ENCODE measurements at regions not wholly inside any gene's neighbourhood (a gene's known extent, or its start where the extent isn't known, plus 50 kb on each side); places are given as distances from the start of the nearest gene placed in this dataset.

- ChIA-PET CTCF (no interaction called here), POLR2A (no interaction called here)
- in situ Hi-C loops (cut with HindIII; ENCODE audit: low pct_unique_long_range_greater_than_20kb, low sequenced_read_pairs), result no loop called here
These were observed 518.4 kb downstream of the SOX6 start for GRCh38 chr11:15837901-15838489.

GRCh38 chr11:15839061-15839460, 517.3 kb downstream of the SOX6 start:
- CTCF ChIA-PET, result no interaction called here

More at GRCh38 chr11:15837901-15838489, 518.4 kb downstream of the SOX6 start:
- no TSS peak for BruUV-seq (replicated peaks)
- intact Hi-C loops (cut with micrococcal nuclease; ENCODE audit: unreplicated experiment), result no loop called here
- no peaks in the 10 kb centered on the region for H3K27me3 ChIP-seq (ENCODE audit: control insufficient read depth, insufficient read depth, low read length)
- no peak for ATAC-seq
- H3K4me3 ChIP-seq (ENCODE audit: low read depth in 2 of 2, low read length in 2 of 2), result no peak overlapping the region
- H3K4me1 ChIP-seq (ENCODE audit: control insufficient read depth, insufficient read depth, low read length), result no peaks in the 10 kb centered on the region
- no peak overlapping the region for H3K27ac ChIP-seq (ENCODE audit: low read length)
- H3K36me3 ChIP-seq (ENCODE audit: control insufficient read depth, insufficient read depth, low read length), result no peaks in the 10 kb centered on the region
- TF ChIP-seq REST (IDR thresholded peaks at IDR 0.05; ENCODE audit: insufficient read depth in 1 of 2, low read depth in 2 of 2, low read length in 1 of 2) (no peak), SIN3A (IDR thresholded peaks at IDR 0.05; ENCODE audit: borderline replicate concordance, insufficient read depth, low read depth, low read length) (no peak), POLR2AphosphoS5 (IDR thresholded peaks at IDR 0.05; ENCODE audit: low read depth, low read length) (no peak), TCF7L2 (IDR thresholded peaks at IDR 0.05; ENCODE audit: low read depth, low read length) (no peak), CTCF (IDR thresholded peaks at IDR 0.05) (no peak)
- no peak for DNase-seq (ENCODE audit: low read depth, low spot score)
- H3K9me3 ChIP-seq (ENCODE audit: control insufficient read depth, insufficient read depth, low read depth, low read length), result no peaks in the 10 kb centered on the region

More at GRCh38 chr11:15839061-15839460, 517.3 kb downstream of the SOX6 start:
- no peak overlapping the region for H3K27ac ChIP-seq (ENCODE audit: low read length)
- no peaks in the 10 kb centered on the region for H3K27me3 ChIP-seq (ENCODE audit: control insufficient read depth, insufficient read depth, low read length)
- no peaks in the 10 kb centered on the region for H3K36me3 ChIP-seq (ENCODE audit: control insufficient read depth, insufficient read depth, low read length)
- no peak overlapping the region for H3K4me3 ChIP-seq (ENCODE audit: low read depth in 2 of 2, low read length in 2 of 2)
- ATAC-seq (no peak), DNase-seq (ENCODE audit: low read depth, low spot score) (no peak)
- no peaks in the 10 kb centered on the region for H3K9me3 ChIP-seq (ENCODE audit: control insufficient read depth, insufficient read depth, low read depth, low read length)
- no peak for TF ChIP-seq POLR2AphosphoS5 (IDR thresholded peaks at IDR 0.05; ENCODE audit: low read depth, low read length)
- no peak for TF ChIP-seq CTCF (IDR thresholded peaks at IDR 0.05)
- TF ChIP-seq REST (IDR thresholded peaks at IDR 0.05; ENCODE audit: insufficient read depth in 1 of 2, low read depth in 2 of 2, low read length in 1 of 2), result no peak
- no peak for TF ChIP-seq SIN3A (IDR thresholded peaks at IDR 0.05; ENCODE audit: borderline replicate concordance, insufficient read depth, low read depth, low read length)
- no peak for TF ChIP-seq TCF7L2 (IDR thresholded peaks at IDR 0.05; ENCODE audit: low read depth, low read length)
- intact Hi-C loops (cut with micrococcal nuclease; ENCODE audit: unreplicated experiment) (no loop called here), in situ Hi-C loops (cut with HindIII; ENCODE audit: low pct_unique_long_range_greater_than_20kb, low sequenced_read_pairs) (no loop called here)
- POLR2A ChIA-PET, result no interaction called here
- no TSS peak for BruUV-seq (replicated peaks)
- H3K4me1 ChIP-seq (ENCODE audit: control insufficient read depth, insufficient read depth, low read length), result no peaks in the 10 kb centered on the region

Data from Panc1 (cell line).